Kidney (tissue), 13 donors: ENCODE measurements at regions not wholly inside any gene's neighbourhood (a gene's known extent, or its start where the extent isn't known, plus 50 kb on each side); places are given as distances from the start of the nearest gene placed in this dataset.

Experiments
- DNase-seq, 5 donors: peaks; one replicate each; pipeline ENCODE4 v3.0.0-alpha.2; 2013 to 2020
- FAIRE-seq: peaks from 2 replicates; lab custom pipeline; 2012; peaks lifted over from hg19 to GRCh38; lab: Jason Lieb, UNC
- H3K27ac ChIP-seq, 2 donors: one replicate each; pipeline ENCODE4 v1.7.0; 2013; ENCODE audit warnings: low read depth in 2 of 2, low read length in 2 of 2, inconsistent platforms in 1 of 2
- H3K27me3 ChIP-seq: one replicate; pipeline ENCODE4 v1.7.1; 2013; ENCODE audit warnings: low read length, inconsistent platforms; ENCODE audit not compliant: control insufficient read depth, insufficient read depth
- H3K36me3 ChIP-seq, 3 donors: one replicate each; pipeline versions ENCODE4 v1.7.0 to v1.7.1; 2013; ENCODE audit warnings: low read length in 3 of 3, control low read depth in 1 of 3, inconsistent platforms in 1 of 3; ENCODE audit not compliant: insufficient read depth in 3 of 3, control insufficient read depth in 2 of 3
- H3K4me1 ChIP-seq, 3 donors: one replicate each; pipeline versions ENCODE4 v1.7.0 to v1.7.1; 2013; ENCODE audit warnings: low read length in 3 of 3, inconsistent platforms in 1 of 3, low read depth in 1 of 3; ENCODE audit not compliant: control insufficient read depth in 2 of 3, insufficient read depth in 2 of 3
- H3K4me3 ChIP-seq, 3 donors: one replicate each; pipeline versions ENCODE4 v1.7.0 to v1.8.1; 2013; ENCODE audit warnings: low read length in 3 of 3, control low read depth in 1 of 3, inconsistent platforms in 1 of 3
- H3K9ac ChIP-seq, 3 donors: one replicate each; pipeline versions ENCODE4 v1.7.0 to v1.7.1; 2013; ENCODE audit warnings: low read length in 3 of 3, control low read depth in 1 of 3, inconsistent platforms in 1 of 3
- H3K9me3 ChIP-seq, 3 donors: one replicate each; pipeline versions ENCODE4 v1.7.0 to v1.7.1; 2013; ENCODE audit warnings: low read length in 3 of 3, control low read depth in 1 of 3, inconsistent platforms in 1 of 3; ENCODE audit not compliant: control insufficient read depth in 2 of 3, insufficient read depth in 1 of 3
- intact Hi-C: fragments of 100-400 bp; cut with DNase I; formaldehyde crosslinking; loops from one replicate; pipeline ENCODE4 v1.11.1; 2022
- TF ChIP-seq, protein P1 (sequence below): IDR thresholded peaks from 3 replicates; pipeline ENCODE4 v1.5.1; 2012; ENCODE audit warnings: mild to moderate bottlenecking, moderate library complexity, borderline replicate concordance; ENCODE audit not compliant: insufficient read depth; ENCODE audit errors: extremely low read depth
- donor health status: control.
- donor health status: control.
- donor health status: control.
- donor health status: control.
- donor health status: control.
- donor health status: DM: yes; HTN: yes; CAD: no.
- donor health status: Normal renal cell carcinoma (clear cell type).

DNA sequence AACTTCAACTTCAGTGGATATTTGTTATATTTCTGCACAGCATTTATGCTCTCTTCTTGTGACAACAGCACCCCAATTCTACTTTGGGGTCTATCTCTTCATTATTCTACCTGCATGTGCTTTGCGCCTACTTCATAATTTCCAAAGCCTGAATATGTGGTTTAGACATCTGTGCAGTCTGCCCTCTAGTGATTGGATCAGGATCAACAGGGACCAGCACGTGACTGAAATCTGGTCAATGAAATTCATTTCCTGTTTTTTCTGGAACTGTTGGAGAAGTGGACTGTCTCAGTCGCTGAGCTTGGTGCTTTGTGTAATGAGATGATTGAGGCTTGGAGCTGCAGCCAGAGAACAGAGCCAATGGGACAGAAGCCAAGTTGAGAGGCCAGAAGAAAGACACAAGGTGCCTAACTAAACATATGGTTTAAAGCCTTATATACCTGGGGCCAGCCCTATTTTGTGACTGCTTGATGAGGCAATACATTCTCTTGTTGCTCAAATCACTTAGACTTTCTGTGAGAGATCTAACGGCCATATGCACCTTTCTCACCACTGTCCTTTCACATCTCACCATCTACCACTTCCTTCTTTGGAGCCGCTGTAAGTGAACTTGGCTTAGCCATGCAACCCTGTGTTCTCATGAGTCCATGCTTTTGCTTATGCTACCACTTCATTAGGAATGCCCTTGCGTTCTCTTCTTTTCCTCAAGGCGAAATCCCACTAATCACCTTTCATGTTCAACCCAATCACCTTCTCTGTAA lies 68.8 kb upstream of the PPP2R2B start:
- Histone ChIP-seq H3K27me3 (no peaks in the 10 kb centered on the region), H3K4me3 (no peak overlapping the region), H3K9ac (no peak overlapping the region), H3K36me3 (no peaks in the 10 kb centered on the region), H3K4me1 (no peaks in the 10 kb centered on the region), H3K27ac (no peak overlapping the region), H3K9me3 (no peaks in the 10 kb centered on the region)
- TF ChIP-seq, protein P1, sequence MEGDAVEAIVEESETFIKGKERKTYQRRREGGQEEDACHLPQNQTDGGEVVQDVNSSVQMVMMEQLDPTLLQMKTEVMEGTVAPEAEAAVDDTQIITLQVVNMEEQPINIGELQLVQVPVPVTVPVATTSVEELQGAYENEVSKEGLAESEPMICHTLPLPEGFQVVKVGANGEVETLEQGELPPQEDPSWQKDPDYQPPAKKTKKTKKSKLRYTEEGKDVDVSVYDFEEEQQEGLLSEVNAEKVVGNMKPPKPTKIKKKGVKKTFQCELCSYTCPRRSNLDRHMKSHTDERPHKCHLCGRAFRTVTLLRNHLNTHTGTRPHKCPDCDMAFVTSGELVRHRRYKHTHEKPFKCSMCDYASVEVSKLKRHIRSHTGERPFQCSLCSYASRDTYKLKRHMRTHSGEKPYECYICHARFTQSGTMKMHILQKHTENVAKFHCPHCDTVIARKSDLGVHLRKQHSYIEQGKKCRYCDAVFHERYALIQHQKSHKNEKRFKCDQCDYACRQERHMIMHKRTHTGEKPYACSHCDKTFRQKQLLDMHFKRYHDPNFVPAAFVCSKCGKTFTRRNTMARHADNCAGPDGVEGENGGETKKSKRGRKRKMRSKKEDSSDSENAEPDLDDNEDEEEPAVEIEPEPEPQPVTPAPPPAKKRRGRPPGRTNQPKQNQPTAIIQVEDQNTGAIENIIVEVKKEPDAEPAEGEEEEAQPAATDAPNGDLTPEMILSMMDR = peak; percentile 31
- intact Hi-C loops = no loop called here
- FAIRE-seq = no peak
- peak in 2 of 5 donors; percentile 7 to 17 for DNase-seq

DNA sequence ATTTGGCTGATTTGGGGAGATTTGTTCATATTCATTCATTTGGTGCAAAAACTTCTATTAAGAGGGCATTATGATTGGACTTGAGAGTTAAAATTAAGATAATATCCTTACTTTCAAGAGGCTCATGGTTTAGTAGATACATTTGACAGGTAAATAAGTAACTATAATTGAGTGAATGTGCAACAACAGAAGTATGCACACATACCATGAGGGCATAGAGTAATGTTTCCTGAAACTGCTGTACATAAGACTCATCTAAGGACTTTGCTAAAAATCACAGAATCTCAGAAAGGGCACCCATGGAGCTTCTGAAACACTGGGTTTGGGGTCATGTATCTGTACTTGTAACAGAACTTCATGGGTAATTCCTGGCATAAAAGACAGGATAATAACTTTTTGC lies 70.1 kb upstream of the PPP2R2B start:
- intact Hi-C loops = no loop called here
- Histone ChIP-seq H3K9ac (no peak overlapping the region), H3K27me3 (no peaks in the 10 kb centered on the region), H3K9me3 (no peaks in the 10 kb centered on the region), H3K4me1 (no peaks in the 10 kb centered on the region), H3K27ac (no peak overlapping the region), H3K4me3 (no peak overlapping the region), H3K36me3 (no peaks in the 10 kb centered on the region)
- TF ChIP-seq, protein P1 = no peak
- FAIRE-seq (no peak), DNase-seq (peak in 1 of 5 donors; percentile 8)

- TF ChIP-seq, protein P1 = no peak
Measured at GRCh38 chr5:146952168-146952567, 73.6 kb upstream of the PPP2R2B start.

More at GRCh38 chr5:146952168-146952567, 73.6 kb upstream of the PPP2R2B start:
- no peak overlapping the region for H3K27ac ChIP-seq
- no peaks in the 10 kb centered on the region for H3K27me3 ChIP-seq
- no peaks in the 10 kb centered on the region for H3K9me3 ChIP-seq
- H3K36me3 ChIP-seq = no peaks in the 10 kb centered on the region
- no peak for FAIRE-seq
- H3K4me3 ChIP-seq = no peak overlapping the region
- H3K9ac ChIP-seq = no peak overlapping the region
- no peaks in the 10 kb centered on the region for H3K4me1 ChIP-seq
- intact Hi-C loops = no loop called here
- no peak for DNase-seq
